NCI-H446 (cell line): ENCODE measurements at regions not wholly inside any gene's neighbourhood (a gene's known extent, or its start where the extent isn't known, plus 50 kb on each side); places are given as distances from the start of the nearest gene placed in this dataset.
A peak's percentile ranks its signal among the peaks of the same experiment; 100 is the strongest.

Experiments
- DNase-seq, 2 experiments: peaks; one replicate each; lab custom pipeline; 2025; lab: John Stamatoyannopoulos, UW

DNA sequence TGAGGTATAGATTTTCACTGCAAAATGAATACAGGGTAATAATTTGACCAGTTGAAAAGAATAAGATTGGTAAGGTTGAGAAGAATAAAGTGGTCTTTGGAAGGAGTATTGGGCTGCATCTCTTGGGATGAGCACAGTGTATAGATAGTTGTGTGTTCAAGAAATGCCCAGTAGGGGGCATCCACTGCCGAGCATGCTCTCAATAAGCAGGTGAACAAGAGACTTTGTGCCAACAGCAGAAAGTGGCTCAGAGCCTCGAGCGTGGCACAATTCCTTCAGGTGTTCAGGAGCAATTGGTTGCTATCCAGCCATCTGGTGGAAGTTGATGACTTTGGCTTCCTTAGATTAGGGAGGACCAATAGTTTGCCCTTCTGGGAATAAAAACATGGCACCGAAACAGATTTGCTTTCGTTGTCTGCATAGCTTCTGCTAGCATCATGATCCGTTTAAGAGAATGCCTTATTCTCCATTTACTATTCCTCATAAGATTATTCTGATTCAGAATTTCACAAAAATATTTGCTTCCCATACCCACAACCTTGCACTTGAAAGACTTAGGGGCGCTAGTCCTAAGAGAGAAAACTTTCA lies 258.1 kb upstream of the NEIL3 start:
- DNase-seq: peak in 1 of 2 experiments; percentile 43

DNA sequence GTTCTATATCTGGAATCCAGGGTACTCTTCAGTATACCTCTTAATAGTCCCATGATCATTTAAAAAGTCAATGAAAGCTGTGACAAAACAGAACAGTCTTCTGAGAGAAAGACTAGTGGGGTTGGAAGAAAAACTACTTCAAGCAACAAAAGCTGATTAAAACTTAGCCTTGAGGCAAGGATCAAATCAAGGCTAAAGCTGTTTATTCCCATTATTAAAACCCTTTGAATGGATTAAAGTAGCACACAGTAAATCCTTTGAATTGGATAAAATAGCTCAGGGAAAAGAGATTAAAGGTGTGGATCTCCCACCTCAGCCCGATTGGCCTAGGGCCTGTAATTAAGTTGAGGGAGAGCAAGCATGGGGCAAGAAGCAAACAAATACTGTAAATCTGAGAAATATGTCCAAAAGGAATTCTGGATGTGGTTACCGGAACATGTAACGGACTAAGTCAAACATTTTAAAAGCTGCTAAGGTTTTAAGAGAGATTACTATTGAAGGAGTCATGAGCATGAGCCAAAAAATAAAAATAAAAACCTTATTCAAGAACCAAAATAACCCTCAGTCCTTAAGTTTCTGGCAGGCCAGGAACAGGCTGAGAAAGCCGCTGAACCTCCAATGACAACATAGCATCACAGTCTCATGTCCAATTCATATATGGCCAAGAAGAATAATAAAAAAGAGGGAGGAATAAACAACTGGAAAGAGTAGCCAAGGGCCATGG lies 257.3 kb upstream of the NEIL3 start:
- DNase-seq: no peak

GRCh38 chr4:177057186-177057585 lies 252.5 kb upstream of the NEIL3 start:
- no peak for DNase-seq

- DNase-seq: no peak
Measured at GRCh38 chr4:177064116-177064515, 245.6 kb upstream of the NEIL3 start.

- DNase-seq: peak in 1 of 2 experiments; percentile 6
Measured at GRCh38 chr4:177064729-177065394, 244.8 kb upstream of the NEIL3 start.

- no peak for DNase-seq
Measured at GRCh38 chr4:177066746-177067145, 242.9 kb upstream of the NEIL3 start.

DNA sequence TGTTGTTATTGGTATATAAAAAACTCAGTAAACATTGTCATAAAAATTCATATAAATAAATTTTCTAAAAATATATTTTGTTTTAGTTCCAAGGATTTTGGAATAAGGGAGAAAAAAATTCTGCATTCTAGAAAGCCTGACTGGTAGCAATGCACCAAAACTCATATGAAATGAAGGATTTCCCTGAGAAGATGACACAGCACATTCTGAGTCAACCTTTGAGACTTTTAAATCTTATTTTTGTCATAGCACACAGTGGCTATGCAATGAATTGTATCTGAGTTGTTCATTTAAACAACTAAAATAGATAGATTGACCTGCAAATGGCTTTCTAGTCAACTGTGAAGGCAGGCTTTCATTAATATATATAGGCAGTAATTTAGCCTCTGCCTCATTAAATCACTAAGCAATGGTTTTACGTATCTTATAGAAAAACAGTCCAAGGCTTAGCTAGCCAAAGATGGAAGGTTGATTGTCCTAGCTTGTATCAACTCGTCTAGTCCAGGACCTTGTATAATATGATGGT lies 239.1 kb upstream of the NEIL3 start:
- no peak for DNase-seq

DNA sequence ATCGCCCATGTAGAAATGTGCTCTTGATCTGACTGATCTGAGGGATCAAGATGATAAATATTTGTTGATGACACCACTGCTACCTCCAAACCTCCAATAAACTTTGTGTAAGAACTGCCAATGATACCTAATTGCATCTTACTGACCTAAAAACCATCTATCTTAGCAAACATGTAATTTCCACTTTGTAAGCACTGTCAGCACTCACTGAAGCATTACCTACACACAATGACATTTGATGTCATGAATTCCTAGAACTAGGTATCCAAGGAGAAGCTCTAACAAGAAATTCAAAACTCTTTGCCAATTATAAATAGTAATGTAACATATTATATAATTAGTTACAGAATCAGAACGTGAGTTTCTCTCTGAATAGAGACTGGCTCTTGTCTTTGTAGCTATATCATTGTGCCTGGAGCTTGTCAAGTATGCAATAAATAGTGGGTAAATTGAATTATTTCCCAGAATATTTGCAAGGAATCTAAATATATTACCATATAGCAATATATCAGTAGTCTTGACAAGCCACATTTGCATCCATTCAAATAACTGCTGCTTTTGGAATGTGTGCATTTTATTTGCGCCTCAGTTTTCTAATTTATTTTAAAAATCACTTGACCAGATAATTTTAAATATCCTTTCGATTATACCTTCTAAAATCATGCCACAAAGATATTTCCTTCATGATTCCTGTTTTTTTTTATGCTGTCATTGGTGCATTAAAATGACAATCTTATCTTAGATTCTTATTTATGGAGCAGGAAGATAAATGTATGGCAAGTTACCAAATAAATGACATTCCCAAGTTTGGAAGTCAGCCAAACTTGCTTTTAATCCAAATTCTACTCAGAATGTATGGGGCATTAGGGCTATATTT lies 232.3 kb upstream of the NEIL3 start:
- DNase-seq: no peak

DNA sequence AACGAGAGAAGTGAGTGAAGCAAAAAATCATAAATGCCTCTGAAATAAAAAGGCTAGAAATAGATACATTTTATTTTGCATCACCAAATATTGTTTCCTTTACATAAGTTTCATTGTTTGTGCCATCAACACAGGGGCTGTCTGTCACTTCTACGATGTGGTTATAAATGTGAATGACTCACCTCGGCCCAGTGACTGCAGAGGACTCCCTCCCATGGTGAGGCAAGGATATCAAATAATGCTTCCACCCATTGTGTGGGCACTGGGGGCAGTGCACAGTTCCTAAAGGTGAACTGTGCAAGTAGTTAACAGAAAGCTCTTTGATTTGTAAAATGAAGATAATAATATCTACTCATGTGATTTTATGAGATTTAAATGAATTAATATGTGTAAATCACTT lies 230.3 kb upstream of the NEIL3 start:
- no peak for DNase-seq

GRCh38 chr4:177080388-177080787 lies 229.3 kb upstream of the NEIL3 start:
- no peak for DNase-seq

DNA sequence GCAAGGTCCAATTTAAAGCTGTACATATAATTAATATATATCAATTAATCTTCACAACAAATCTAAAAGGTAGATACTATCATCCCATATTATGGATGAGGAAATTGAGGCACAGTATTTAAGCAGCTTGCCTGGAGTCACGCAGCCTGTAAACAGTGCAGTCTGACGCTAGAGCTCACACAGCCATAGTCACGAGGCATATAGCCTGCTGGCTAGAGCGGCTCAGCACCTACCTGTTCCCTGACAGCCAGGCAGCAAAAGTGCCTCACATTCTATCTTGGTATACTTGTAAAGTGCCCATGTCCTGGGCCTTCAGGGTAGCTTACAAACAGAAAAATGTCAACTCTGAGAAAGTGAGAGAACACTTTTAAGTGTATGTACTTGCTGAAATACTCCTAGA lies 222.6 kb upstream of the NEIL3 start:
- no peak for DNase-seq

DNA sequence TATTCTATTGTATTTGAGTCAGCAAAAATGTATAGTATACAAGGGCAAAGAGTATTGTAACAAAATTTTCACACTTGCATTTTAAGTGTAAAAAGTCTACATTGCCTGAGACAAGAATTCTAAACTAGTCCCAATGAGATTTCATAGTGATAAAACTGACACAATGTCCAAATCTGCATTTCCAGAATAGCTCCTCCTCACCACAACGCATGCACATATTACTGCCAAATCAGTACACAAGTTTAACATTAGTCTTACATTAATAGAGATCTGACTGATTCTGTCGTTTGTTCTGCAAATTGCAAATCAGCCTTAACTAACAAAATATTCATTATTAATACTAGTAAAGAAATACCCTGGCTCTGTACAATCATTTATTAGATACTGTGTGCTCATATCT lies 222.2 kb upstream of the NEIL3 start:
- no peak for DNase-seq

GRCh38 chr4:177091515-177091914 lies 218.2 kb upstream of the NEIL3 start:
- DNase-seq: no peak

GRCh38 chr4:177092807-177093206 lies 216.9 kb upstream of the NEIL3 start:
- DNase-seq: no peak

DNA sequence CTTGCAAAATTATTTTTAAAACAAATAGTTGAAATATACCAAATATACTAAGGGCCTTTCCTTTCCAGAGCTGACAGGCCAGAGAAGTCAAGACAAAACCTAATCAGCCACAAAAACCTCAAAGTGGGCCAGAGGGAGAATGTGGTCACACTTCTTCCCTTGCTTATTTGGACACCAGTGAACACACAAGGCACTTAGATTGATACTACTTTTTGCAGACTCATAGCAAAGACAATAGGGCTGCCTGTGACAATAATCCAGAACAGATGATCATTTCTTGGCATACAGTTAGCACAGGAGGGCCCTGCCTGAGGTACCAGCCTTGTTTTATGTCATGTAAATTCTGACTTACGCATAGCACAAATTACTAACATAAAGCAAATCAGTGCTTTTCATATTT lies 215.7 kb upstream of the NEIL3 start:
- DNase-seq: no peak

DNA sequence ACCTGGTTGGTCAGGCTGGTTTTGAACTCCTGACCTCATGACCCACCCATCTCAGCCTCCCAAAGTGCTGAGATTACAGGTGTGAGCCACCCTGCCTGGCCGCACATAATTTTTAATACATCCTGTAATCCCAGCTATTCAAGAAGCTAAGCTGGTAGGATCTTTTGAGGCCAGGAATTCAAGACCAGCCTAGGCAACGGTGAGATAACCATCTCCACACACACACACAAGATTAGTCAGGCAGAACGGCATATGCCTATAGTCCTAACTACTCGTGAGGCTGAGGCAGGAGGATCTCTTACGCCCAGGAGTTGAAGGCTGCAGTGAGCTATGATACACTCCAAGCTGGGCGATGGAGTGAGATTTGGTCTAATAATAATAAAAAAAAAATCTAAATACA lies 212.4 kb upstream of the NEIL3 start:
- no peak for DNase-seq

- DNase-seq: no peak
Measured at GRCh38 chr4:177099211-177099610, 210.5 kb upstream of the NEIL3 start.

GRCh38 chr4:177100307-177100706 lies 209.4 kb upstream of the NEIL3 start:
- no peak for DNase-seq

- DNase-seq: no peak
Measured at GRCh38 chr4:177103619-177104018, 206.1 kb upstream of the NEIL3 start.

- DNase-seq: no peak
Measured at GRCh38 chr4:177105536-177105935, 204.1 kb upstream of the NEIL3 start.

DNA sequence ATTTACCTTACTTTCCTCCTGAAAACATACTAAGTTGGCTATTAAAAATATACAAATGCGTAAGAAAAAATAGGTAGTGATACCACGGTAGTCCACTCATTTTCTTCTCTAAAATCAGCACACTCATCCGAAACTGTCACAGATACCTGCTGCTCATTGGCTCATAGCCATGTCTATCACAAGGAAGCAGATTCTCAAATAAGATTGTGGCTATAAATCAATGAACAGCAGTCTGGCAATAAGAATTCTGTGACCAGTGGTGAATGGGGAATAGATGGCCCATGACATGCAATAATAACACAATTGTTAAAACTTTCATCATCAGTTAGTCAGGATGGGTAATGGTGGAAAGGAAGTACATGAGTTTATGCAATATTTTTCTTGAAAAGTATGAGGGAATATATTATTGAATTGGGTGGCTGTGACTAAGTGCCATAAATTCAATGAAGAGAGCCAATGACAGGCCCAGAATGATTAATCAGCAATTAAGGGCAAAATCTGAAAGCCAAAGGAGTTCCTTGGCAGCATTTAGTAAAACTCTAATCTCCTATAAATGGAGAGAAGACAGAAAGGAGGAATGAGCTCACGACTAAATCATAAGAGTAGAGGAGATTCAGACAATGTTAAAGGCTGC lies 202.3 kb upstream of the NEIL3 start:
- DNase-seq: no peak

GRCh38 chr4:177108708-177109107 lies 201.0 kb upstream of the NEIL3 start:
- DNase-seq: no peak
